ENCODE measurements at regions not wholly inside any gene's neighbourhood (a gene's known extent, or its start where the extent isn't known, plus 50 kb on each side); places are given as distances from the start of the nearest gene placed in this dataset.

- H4K20me1 ChIP-seq (ENCODE audit: insufficient read depth, low read length): no peaks in the 10 kb centered on the region
- H3K79me2 ChIP-seq (ENCODE audit: insufficient read depth, low read length): no peaks in the 10 kb centered on the region
- no peak for TF ChIP-seq CTCF (IDR thresholded peaks at IDR 0.05; ENCODE audit: extremely low read depth, low read depth, low read length)
- H2AFZ ChIP-seq (ENCODE audit: low read length): no peak overlapping the region
- peak; percentile 15 for DNase-seq (ENCODE audit: insufficient read length, low spot score, missing footprints)
- peaks cover 33% of the 10 kb centered on the region for H3K4me1 ChIP-seq (ENCODE audit: insufficient read depth, low read length)
- no peaks in the 10 kb centered on the region for H3K9me3 ChIP-seq (ENCODE audit: low read depth, low read length)
- no peak overlapping the region for H3K4me3 ChIP-seq (ENCODE audit: insufficient read depth, low read length)
- peak overlapping the region; percentile 47 for H3K27ac ChIP-seq (ENCODE audit: low read depth, low read length)
- peak overlapping the region; percentile 13 for H3K4me2 ChIP-seq (ENCODE audit: insufficient read depth, low read length)
- no peaks in the 10 kb centered on the region for H3K36me3 ChIP-seq (ENCODE audit: insufficient read depth, low read length)
- no peaks in the 10 kb centered on the region for H3K27me3 ChIP-seq (ENCODE audit: insufficient read depth, low read length)
Observed at GRCh38 chr12:104863296-104863948, 94.7 kb downstream of the SLC41A2 start.

DNA sequence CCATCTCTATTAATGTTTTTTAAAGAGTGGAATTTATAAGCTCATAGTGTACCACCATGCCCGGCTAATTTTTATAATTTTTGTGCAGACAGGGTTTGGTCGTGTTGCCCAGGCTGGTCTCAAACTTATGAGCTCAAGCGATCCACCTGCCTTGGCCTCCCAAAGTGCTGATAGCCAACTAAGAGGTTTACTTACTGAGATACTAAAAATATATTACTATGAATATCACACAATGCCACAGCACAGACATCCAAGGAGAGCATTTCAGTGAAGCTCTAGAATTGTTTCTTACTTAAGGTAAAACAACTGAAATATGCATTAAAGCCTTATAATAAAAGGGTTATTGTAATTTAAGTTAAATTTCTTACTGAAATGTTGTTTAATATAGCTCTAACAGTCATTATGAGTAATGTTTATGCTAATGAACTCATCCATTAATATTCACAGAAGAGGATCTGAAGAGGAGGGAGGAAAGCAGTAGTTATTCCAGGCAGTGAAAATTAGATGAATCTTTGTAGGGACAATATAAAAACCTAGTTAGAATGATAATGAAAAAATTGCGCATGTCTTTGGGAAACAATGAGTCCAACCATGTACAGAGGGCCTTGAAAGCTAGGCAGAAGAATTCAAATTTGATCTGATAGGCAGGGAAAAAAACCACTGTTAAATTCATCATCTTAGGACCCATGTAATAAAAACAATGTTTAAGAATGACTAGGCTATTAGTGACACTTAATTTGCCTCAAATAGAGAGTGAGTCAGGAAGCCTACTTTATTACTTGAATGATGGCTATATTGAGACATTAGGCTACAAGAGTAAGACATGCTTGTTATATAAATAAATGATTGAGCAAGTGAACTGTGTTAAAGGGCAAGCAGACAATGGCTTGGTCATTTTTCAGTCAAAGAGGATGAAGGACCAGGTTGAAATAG lies 99.2 kb downstream of the SLC41A2 start:
- TF ChIP-seq CTCF (IDR thresholded peaks at IDR 0.05; ENCODE audit: extremely low read depth, low read depth, low read length): no peak
- Histone ChIP-seq H3K79me2 (ENCODE audit: insufficient read depth, low read length) (no peaks in the 10 kb centered on the region), H3K4me2 (ENCODE audit: insufficient read depth, low read length) (no peak overlapping the region), H3K27me3 (ENCODE audit: insufficient read depth, low read length) (no peaks in the 10 kb centered on the region), H2AFZ (ENCODE audit: low read length) (no peak overlapping the region), H3K4me3 (ENCODE audit: insufficient read depth, low read length) (no peak overlapping the region), H3K4me1 (ENCODE audit: insufficient read depth, low read length) (peaks cover 19% of the 10 kb centered on the region), H4K20me1 (ENCODE audit: insufficient read depth, low read length) (no peaks in the 10 kb centered on the region), H3K36me3 (ENCODE audit: insufficient read depth, low read length) (no peaks in the 10 kb centered on the region), H3K27ac (ENCODE audit: low read depth, low read length) (peak overlapping the region; percentile 54), H3K9me3 (ENCODE audit: low read depth, low read length) (no peaks in the 10 kb centered on the region)
- no peak for DNase-seq (ENCODE audit: insufficient read length, low spot score, missing footprints)

GRCh38 chr12:104856531-104856930 lies 101.6 kb downstream of the SLC41A2 start:
- H3K4me3 ChIP-seq (ENCODE audit: insufficient read depth, low read length): no peak overlapping the region
- no peak overlapping the region for H3K4me2 ChIP-seq (ENCODE audit: insufficient read depth, low read length)
- H2AFZ ChIP-seq (ENCODE audit: low read length): no peak overlapping the region
- no peaks in the 10 kb centered on the region for H3K9me3 ChIP-seq (ENCODE audit: low read depth, low read length)
- no peaks in the 10 kb centered on the region for H4K20me1 ChIP-seq (ENCODE audit: insufficient read depth, low read length)
- no peak for TF ChIP-seq CTCF (IDR thresholded peaks at IDR 0.05; ENCODE audit: extremely low read depth, low read depth, low read length)
- H3K27ac ChIP-seq (ENCODE audit: low read depth, low read length): no peak overlapping the region
- DNase-seq (ENCODE audit: insufficient read length, low spot score, missing footprints): no peak
- no peaks in the 10 kb centered on the region for H3K36me3 ChIP-seq (ENCODE audit: insufficient read depth, low read length)
- H3K4me1 ChIP-seq (ENCODE audit: insufficient read depth, low read length): peaks cover 16% of the 10 kb centered on the region
- no peaks in the 10 kb centered on the region for H3K79me2 ChIP-seq (ENCODE audit: insufficient read depth, low read length)
- H3K27me3 ChIP-seq (ENCODE audit: insufficient read depth, low read length): no peaks in the 10 kb centered on the region

DNA sequence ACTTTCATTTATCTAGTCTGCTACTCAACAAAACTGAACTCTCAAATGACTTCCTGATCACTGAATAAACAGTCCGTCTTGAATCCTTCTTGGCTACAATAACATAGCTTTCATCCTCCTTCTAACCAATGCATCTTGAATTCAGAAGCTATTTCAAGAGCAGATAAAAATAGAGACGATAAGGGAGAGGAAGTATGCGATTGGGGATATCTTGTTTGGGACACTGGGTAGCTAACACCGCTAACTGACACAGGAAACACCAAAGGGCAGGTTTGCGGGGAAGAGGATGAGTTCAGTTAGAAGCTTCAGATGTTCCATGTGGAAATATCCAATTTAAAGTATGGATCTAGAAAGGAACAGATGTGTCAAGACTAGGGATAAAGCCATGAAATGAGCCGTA lies 102.5 kb downstream of the SLC41A2 start:
- Histone ChIP-seq H3K4me1 (ENCODE audit: insufficient read depth, low read length) (peaks cover 16% of the 10 kb centered on the region), H2AFZ (ENCODE audit: low read length) (no peak overlapping the region), H3K79me2 (ENCODE audit: insufficient read depth, low read length) (no peaks in the 10 kb centered on the region), H4K20me1 (ENCODE audit: insufficient read depth, low read length) (no peaks in the 10 kb centered on the region), H3K9me3 (ENCODE audit: low read depth, low read length) (no peaks in the 10 kb centered on the region), H3K36me3 (ENCODE audit: insufficient read depth, low read length) (no peaks in the 10 kb centered on the region), H3K27ac (ENCODE audit: low read depth, low read length) (no peak overlapping the region), H3K27me3 (ENCODE audit: insufficient read depth, low read length) (no peaks in the 10 kb centered on the region), H3K4me2 (ENCODE audit: insufficient read depth, low read length) (no peak overlapping the region), H3K4me3 (ENCODE audit: insufficient read depth, low read length) (no peak overlapping the region)
- no peak for DNase-seq (ENCODE audit: insufficient read length, low spot score, missing footprints)
- no peak for TF ChIP-seq CTCF (IDR thresholded peaks at IDR 0.05; ENCODE audit: extremely low read depth, low read depth, low read length)
